ENCODE measurements at regions not wholly inside any gene's neighbourhood (a gene's known extent, or its start where the extent isn't known, plus 50 kb on each side); places are given as distances from the start of the nearest gene placed in this dataset.
A peak's percentile ranks its signal among the peaks of the same experiment; 100 is the strongest.

GRCh38 chr7:148478551-148478950 is 112.0 kb upstream of the C7orf33 start:
- peaks cover 41% of the 10 kb centered on the region for H3K4me1 ChIP-seq
- H3F3A ChIP-seq (ENCODE audit: low read depth) = peaks cover 18% of the 10 kb centered on the region
- H3K9me3 ChIP-seq (ENCODE audit: low read depth) = no peaks in the 10 kb centered on the region
- peak overlapping the region; percentile 87 for H3K27ac Mint-ChIP-seq
- no peak overlapping the region for H3K27ac ChIP-seq
- H3K79me2 ChIP-seq (ENCODE audit: low read depth) = no peaks in the 10 kb centered on the region
- H2AFZ ChIP-seq (replicated peaks) = no peak overlapping the region
- peaks cover 7% of the 10 kb centered on the region for H3K9me3 Mint-ChIP-seq
- no peak overlapping the region for H3K9ac ChIP-seq
- H3K4me1 Mint-ChIP-seq = peaks cover 52% of the 10 kb centered on the region
- peak overlapping the region; percentile 14 for H3K4me2 ChIP-seq
- H3K36me3 Mint-ChIP-seq = no peaks in the 10 kb centered on the region
- no peak overlapping the region for H3K4me3 ChIP-seq
- H3K36me3 ChIP-seq = no peaks in the 10 kb centered on the region
- peaks cover 13% of the 10 kb centered on the region for H3K27me3 Mint-ChIP-seq (ENCODE audit: insufficient read depth, low read depth)
- H3K4me3 Mint-ChIP-seq = no peak overlapping the region
- no peak for TF ChIP-seq EZH2phosphoT487 (IDR thresholded peaks at IDR 0.05)
- TF ChIP-seq EZH2 (IDR thresholded peaks at IDR 0.05) = no peak
- TF ChIP-seq, protein P1, sequence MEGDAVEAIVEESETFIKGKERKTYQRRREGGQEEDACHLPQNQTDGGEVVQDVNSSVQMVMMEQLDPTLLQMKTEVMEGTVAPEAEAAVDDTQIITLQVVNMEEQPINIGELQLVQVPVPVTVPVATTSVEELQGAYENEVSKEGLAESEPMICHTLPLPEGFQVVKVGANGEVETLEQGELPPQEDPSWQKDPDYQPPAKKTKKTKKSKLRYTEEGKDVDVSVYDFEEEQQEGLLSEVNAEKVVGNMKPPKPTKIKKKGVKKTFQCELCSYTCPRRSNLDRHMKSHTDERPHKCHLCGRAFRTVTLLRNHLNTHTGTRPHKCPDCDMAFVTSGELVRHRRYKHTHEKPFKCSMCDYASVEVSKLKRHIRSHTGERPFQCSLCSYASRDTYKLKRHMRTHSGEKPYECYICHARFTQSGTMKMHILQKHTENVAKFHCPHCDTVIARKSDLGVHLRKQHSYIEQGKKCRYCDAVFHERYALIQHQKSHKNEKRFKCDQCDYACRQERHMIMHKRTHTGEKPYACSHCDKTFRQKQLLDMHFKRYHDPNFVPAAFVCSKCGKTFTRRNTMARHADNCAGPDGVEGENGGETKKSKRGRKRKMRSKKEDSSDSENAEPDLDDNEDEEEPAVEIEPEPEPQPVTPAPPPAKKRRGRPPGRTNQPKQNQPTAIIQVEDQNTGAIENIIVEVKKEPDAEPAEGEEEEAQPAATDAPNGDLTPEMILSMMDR (IDR thresholded peaks at IDR 0.05) = no peak
- DNase-seq (ENCODE audit: low spot score) = peak; percentile 71
- H3K27me3 ChIP-seq = no peaks in the 10 kb centered on the region
- H4K20me1 ChIP-seq (ENCODE audit: low read depth) = no peaks in the 10 kb centered on the region

GRCh38 chr7:148480479-148481146 is 110.0 kb upstream of the C7orf33 start:
- peaks cover 36% of the 10 kb centered on the region for H3K4me1 Mint-ChIP-seq

DNA sequence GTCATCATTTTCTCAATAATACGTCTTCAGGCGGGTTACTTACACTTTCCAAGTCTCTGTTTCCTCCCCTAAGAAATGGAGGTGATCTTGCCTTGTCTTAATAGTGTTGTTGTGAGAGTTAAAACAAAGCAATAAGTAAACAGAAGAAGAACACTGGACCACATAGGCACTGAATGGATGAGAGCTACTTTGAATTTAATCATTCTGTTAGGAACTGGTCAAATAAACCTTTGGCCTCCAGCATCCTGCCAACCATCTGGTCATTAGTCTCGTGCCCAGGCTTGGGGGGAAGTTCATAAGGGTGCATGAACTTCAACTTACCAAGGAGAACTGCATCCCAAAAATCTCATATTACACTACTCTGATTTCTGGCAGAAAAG is 109.4 kb upstream of the C7orf33 start:
- no peak overlapping the region for H3K4me3 ChIP-seq
- H3K79me2 ChIP-seq (ENCODE audit: low read depth) = no peaks in the 10 kb centered on the region
- TF ChIP-seq, protein P1 (IDR thresholded peaks at IDR 0.05) = no peak
- TF ChIP-seq EZH2phosphoT487 (IDR thresholded peaks at IDR 0.05) = no peak
- TF ChIP-seq EZH2 (IDR thresholded peaks at IDR 0.05) = no peak
- H3K27ac Mint-ChIP-seq = peak overlapping the region; percentile 36
- H3K9me3 Mint-ChIP-seq = peaks cover 7% of the 10 kb centered on the region
- no peaks in the 10 kb centered on the region for H3K36me3 Mint-ChIP-seq
- no peaks in the 10 kb centered on the region for H3K36me3 ChIP-seq
- no peak overlapping the region for H3K27ac ChIP-seq
- H3K27me3 Mint-ChIP-seq (ENCODE audit: insufficient read depth, low read depth) = peaks cover 10% of the 10 kb centered on the region
- H3K9me3 ChIP-seq (ENCODE audit: low read depth) = no peaks in the 10 kb centered on the region
- no peaks in the 10 kb centered on the region for H4K20me1 ChIP-seq (ENCODE audit: low read depth)
- peaks cover 8% of the 10 kb centered on the region for H3F3A ChIP-seq (ENCODE audit: low read depth)
- DNase-seq (ENCODE audit: low spot score) = no peak
- H3K4me1 Mint-ChIP-seq = peaks cover 36% of the 10 kb centered on the region
- no peak overlapping the region for H3K4me2 ChIP-seq
- peaks cover 23% of the 10 kb centered on the region for H3K4me1 ChIP-seq
- H3K4me3 Mint-ChIP-seq = no peak overlapping the region
- no peak overlapping the region for H2AFZ ChIP-seq (replicated peaks)
- H3K9ac ChIP-seq = no peak overlapping the region
- H3K27me3 ChIP-seq = no peaks in the 10 kb centered on the region

More at GRCh38 chr7:148480479-148481146, 110.0 kb upstream of the C7orf33 start:
- Histone ChIP-seq H3K4me3 (no peak overlapping the region), H2AFZ (replicated peaks) (no peak overlapping the region), H3K27me3 (no peaks in the 10 kb centered on the region), H3K9me3 (ENCODE audit: low read depth) (no peaks in the 10 kb centered on the region), H3K4me2 (no peak overlapping the region), H4K20me1 (ENCODE audit: low read depth) (no peaks in the 10 kb centered on the region), H3K36me3 (no peaks in the 10 kb centered on the region), H3K4me1 (peaks cover 23% of the 10 kb centered on the region), H3K79me2 (ENCODE audit: low read depth) (no peaks in the 10 kb centered on the region), H3F3A (ENCODE audit: low read depth) (peaks cover 8% of the 10 kb centered on the region), H3K9ac (no peak overlapping the region), H3K27ac (no peak overlapping the region)
- peaks cover 10% of the 10 kb centered on the region for H3K27me3 Mint-ChIP-seq (ENCODE audit: insufficient read depth, low read depth)
- peaks cover 7% of the 10 kb centered on the region for H3K9me3 Mint-ChIP-seq
- H3K27ac Mint-ChIP-seq = peak overlapping the region; percentile 87
- no peak overlapping the region for H3K4me3 Mint-ChIP-seq
- no peaks in the 10 kb centered on the region for H3K36me3 Mint-ChIP-seq
- no peak for TF ChIP-seq EZH2 (IDR thresholded peaks at IDR 0.05)
- TF ChIP-seq, protein P1 (IDR thresholded peaks at IDR 0.05) = peak; percentile 27
- no peak for DNase-seq (ENCODE audit: low spot score)
